DMS53 treated with DMSO at 0.1 percent for 48 hours (cell line): ENCODE measurements at regions not wholly inside any gene's neighbourhood (a gene's known extent, or its start where the extent isn't known, plus 50 kb on each side); places are given as distances from the start of the nearest gene placed in this dataset.
"Not testable (repeated sequence)": the region's sequence is repeated elsewhere in the genome, so short reads cannot be mapped to it uniquely, and the experiment has no call there.

Source experiments
- DNase-seq: peaks from one replicate; lab custom pipeline; 2025; ENCODE audit not compliant: unreplicated experiment; lab: John Stamatoyannopoulos, UW

DNA sequence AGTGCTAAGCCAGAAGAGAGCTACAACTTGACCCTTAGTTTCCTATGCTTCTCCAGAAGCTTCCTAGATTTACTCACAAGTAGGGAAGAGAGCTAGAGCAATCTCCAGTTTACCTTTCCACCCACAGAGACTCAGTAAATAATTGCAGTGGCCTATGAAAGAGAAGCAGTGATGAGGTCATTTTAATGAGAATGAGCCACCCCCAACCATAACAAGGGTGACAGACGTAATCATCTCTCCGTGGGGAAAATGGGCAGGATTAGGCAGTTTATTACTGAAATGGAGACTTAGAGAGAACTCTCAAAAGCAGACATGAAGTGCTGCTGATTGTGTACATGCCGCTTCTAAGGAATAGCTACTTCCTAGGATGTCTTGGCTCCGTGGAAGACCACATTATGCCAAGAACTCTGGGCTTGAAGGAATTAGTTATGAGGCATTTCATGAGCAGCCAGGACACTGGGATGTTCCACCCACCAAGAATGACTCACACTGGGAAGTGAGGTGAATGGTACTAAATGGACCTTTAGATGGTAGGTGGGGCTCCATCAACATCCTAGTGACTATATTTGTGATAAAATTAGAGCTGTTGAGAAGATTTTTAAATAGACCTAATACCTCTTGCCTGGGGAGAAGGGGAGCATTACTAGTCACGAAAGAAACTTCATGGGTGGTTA is 160.9 kb downstream of the EDEM1 start:
- no peak for DNase-seq

GRCh38 chr3:5349343-5349742 is 161.8 kb downstream of the EDEM1 start:
- DNase-seq: no peak

DNA sequence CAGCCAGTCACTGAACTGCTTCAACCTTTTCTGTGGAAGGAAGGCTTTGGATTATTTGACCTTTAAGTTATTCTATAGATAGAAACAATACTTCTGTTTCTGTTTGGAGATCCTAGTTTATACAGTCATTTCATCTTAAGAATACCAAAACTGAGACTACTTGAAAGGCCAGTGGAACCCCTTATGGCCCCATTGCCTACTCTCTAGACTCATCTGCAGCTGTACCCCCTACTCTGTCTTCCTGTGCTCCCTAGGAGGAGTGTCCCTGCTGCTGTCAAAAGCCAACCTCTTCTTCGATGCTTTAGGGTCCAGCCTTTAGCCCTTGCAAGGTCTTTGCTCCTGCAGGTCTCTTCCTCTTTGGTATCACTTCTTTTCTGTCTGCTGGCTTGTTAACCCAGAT is 169.6 kb downstream of the EDEM1 start:
- no peak for DNase-seq

- DNase-seq: no peak
Observed at GRCh38 chr3:5358911-5359310, 171.4 kb downstream of the EDEM1 start.

DNA sequence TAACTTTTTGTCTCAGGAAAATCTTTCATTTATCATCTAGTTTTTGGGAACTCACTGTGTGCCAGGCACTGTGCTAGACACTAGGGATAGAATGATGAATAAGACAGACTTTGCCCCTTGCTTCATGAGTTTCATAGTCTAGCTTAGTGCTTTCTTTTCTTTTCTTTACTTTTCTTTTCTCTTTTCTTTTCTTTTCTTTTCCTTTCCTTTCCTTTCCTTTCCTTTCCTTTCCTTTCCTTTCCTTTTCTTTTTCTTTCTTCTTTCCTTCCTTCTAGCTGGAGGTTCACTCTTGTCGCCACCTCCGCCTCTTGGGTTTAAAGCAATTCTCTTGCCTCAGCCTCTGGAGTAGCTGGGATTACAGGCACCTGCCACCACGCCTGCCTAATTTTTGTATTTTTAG is 172.9 kb downstream of the EDEM1 start:
- no peak for DNase-seq

- DNase-seq: no peak
Observed at GRCh38 chr3:5366746-5367145, 179.2 kb downstream of the EDEM1 start.

GRCh38 chr3:5371555-5371954 is 184.0 kb downstream of the EDEM1 start:
- not testable (repeated sequence) for DNase-seq

- DNase-seq: peak; percentile 72
Observed at GRCh38 chr3:5376761-5377160, 189.3 kb downstream of the EDEM1 start.

DNA sequence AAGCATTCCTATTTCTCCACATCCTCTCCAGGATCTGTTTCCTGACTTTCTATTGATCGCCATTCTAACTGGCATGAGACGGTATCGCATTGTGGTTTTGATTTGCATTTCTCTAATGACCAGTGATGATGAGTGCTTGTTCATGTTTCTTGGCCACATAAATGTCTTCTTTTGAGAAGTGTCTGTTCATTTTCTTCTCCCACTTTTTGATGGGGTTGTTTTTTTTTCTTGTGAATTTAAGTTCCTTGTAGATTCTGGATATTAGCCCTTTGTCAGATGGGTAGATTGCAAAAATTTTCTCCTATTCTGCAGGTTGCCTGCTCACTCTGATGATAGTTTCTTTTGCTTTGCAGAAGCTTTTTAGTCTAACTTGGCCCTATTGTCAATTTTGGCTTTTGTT is 191.8 kb downstream of the EDEM1 start:
- not testable (repeated sequence) for DNase-seq

DNA sequence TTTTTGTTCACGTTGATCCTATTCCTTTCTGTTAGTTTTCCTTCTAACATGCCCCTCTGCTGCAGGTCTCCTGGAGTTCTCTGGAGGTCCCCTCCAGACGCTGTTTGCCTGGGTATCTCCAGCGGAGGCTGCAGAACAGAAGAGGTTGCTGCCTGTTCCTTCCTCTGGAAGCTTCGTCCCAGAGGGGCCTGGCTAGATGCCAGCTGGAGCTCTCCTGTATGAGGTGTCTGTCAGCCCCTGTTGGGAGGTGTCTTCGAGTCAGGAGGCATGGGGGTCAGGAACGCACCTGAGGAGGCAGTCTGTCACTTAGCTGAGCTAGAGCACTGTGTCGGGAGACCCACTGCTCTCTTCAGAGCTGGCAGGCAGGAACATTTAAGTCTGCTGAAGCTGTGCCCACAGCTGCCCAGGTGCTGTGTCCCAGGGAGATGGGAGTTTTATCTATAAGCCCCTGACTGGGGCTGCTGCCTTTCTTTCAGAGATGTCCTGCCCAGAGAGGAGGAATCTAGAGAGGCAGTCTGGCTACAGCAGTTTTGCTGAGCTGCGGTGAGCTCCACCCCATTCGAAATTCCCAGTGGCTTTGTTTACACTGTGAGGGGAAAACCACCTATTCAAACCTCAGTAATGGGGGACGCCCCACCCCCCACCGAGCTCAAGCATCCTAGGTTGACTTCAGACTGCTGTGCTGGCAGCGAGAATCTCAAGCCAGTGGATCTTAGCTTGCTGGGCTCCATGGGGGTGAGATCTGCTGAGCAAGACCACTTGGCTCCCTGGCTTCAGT is 196.2 kb downstream of the EDEM1 start:
- not testable (repeated sequence) for DNase-seq

DNA sequence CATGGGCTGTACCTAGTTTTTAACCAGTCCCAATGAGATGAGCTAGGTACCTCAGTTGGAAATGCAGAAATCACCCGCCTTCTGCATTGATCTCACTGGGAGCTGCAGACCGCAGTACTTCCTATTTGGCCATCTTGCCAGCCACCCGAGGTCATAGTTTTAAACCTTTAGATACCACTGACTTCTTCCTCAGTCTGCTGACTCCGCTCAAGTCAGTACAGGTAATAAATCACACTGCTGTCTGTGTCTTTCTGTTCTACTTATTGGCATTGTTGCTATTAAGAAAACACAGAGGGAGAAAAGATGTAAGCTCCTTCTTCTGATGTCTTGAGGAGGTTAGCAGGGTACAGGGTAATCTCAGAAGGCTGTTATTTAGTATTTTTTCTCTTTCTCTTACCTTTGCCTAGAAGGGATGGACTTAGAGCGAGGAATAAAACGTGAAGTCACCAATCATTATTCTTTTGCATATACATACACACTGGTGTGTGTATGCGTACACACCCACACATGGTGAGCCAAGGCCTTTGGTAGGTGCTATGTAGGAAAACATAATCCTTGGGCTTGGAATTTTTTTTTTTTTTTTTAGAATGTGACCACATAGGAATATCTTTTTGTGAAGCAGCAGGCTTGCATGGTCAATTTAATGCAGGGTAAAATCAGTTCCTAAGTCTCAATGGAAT is 197.2 kb downstream of the EDEM1 start:
- DNase-seq: no peak

GRCh38 chr3:5388091-5388490 is 200.6 kb downstream of the EDEM1 start:
- no peak for DNase-seq

DNA sequence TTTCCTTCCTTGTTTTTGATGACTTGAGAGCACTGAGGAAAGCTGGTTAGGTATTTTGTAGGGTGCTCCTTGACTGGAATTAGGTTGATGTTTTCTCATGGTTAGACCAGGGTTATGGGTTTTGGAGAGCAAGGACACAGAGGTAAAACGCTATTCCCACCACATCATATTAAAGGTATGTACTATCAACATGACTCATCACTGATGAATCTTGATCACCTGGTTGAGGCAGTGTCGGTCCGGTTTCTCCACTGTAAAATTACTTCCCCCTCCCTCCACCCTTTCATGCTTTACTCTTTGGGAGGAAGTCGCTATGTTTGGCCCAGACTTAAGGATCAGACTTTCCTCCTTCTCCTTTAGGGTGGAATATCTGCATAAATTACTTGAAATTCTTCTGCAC is 201.6 kb downstream of the EDEM1 start:
- DNase-seq: peak; percentile 35

- DNase-seq: no peak
Observed at GRCh38 chr3:5390221-5390620, 202.7 kb downstream of the EDEM1 start.

GRCh38 chr3:5390936-5391625 is 203.6 kb downstream of the EDEM1 start:
- no peak for DNase-seq

DNA sequence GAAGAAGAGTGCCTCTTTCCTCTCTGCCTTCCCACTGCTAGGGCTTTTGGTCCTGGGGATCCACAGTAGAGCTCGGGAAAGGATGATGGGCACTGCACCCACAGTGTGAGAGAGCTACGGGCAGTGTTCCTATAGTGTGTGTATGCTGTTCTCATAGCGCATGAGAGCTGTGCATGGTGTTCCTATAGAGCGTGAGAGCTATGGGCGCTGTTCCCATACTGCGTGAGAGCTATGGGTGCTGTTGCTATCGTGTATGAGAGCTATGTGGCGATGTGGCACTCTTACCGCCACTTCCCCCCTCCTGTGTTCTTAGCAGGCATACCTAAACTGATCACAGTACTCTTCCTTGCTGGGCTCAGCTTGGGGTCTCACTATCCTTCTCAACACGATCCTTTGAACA is 213.5 kb downstream of the EDEM1 start:
- DNase-seq: no peak

GRCh38 chr3:5404718-5405117 is 217.2 kb downstream of the EDEM1 start:
- no peak for DNase-seq

DNA sequence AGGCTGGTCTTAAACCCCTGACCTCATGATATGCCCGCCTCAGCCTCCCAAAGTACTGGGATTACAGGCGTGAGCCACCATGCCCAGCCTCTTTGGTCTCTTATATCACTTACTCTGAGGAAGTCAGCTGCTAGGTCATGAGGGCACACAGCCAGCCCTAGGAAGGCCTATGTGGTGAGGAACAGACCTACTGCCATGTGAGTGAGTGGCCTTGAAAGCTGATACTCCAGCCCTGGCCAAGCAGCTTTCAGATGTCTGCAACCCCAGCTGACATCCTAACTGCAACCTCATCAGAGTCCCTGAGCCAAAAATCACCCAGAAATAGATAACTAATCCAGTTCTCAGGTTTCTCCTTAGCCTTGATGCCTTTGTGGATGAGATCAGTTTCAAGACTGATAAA is 224.3 kb downstream of the EDEM1 start:
- DNase-seq: no peak

DNA sequence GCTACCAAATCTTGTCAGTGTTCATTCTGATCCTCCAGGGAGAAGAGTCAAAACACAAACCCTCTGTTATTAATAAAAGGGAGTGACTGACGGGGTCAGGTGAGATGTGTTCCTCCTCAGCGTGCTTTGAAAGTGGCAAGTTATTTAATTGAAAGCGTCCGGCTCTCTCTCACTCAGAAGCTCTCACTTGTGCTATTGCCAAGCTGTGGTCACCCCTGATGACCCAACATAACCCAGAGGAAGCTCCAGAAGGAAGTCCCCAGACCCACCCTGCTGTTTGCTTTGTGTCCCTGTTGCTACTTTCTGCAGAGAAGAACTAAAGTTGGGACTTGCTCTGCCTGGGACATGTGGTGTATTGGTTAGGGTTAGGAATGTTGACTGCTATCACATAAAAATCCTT is 235.6 kb downstream of the EDEM1 start:
- DNase-seq: no peak

DNA sequence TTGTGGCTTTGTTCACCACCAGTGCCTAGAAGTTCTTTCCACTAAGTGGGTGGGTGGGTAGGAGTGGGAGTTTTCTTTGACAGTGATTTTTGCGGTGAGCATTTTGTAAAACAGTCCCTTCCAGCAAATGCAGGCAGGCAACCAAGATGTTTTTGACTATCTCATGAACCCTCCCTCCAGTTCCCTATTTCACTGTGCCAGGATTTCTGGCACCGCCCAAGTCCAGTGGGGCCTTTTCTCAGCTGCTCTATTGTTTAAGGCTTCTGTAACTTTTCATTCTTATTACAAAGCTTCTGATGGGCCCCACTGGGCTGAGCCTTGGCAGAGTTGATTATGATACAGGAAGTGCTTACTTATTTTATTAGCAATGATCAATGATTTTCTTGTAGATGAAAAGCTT is 236.0 kb downstream of the EDEM1 start:
- DNase-seq: no peak

- no peak for DNase-seq
Observed at GRCh38 chr3:5425371-5425770, 237.9 kb downstream of the EDEM1 start.
